Keratinocyte (primary cell): ENCODE measurements at regions not wholly inside any gene's neighbourhood (a gene's known extent, or its start where the extent isn't known, plus 50 kb on each side); places are given as distances from the start of the nearest gene placed in this dataset.

ENCODE experiments used
- DNase-seq: peaks from one replicate; pipeline ENCODE4 v3.0.0-alpha.2; 2011; ENCODE audit warnings: low read depth, missing footprints, low spot score
- FAIRE-seq: peaks from 2 replicates; lab custom pipeline; 2011; peaks lifted over from hg19 to GRCh38; lab: Jason Lieb, UNC
- H2AFZ ChIP-seq: 2 replicates; pipeline ENCODE4 v1.6.0; 2012; ENCODE audit warnings: low read length, control low read depth, inconsistent platforms; ENCODE audit not compliant: control insufficient read depth
- H3K27ac ChIP-seq: 2 replicates; pipeline ENCODE4 v1.5.1; 2011; ENCODE audit warnings: low read length; ENCODE audit not compliant: control insufficient read depth, insufficient read depth
- H3K27me3 ChIP-seq: 3 replicates; pipeline ENCODE4 v1.6.0; 2011; ENCODE audit warnings: low read length; ENCODE audit not compliant: control insufficient read depth, insufficient read depth; ENCODE audit errors: extremely low read depth
- H3K36me3 ChIP-seq, 2 experiments: 2 replicates in 1 of 2; 3 replicates in 1 of 2; pipeline ENCODE4 v1.5.1; 2011; ENCODE audit warnings: low read length in 2 of 2, mild to moderate bottlenecking in 1 of 2; ENCODE audit not compliant: control insufficient read depth in 2 of 2, insufficient read depth in 2 of 2; ENCODE audit errors: extremely low read depth in 1 of 2
- H3K4me1 ChIP-seq: 3 replicates; pipeline ENCODE4 v1.5.1; 2011; ENCODE audit warnings: low read length; ENCODE audit not compliant: control insufficient read depth, insufficient read depth; ENCODE audit errors: extremely low read depth
- H3K4me2 ChIP-seq: 3 replicates; pipeline ENCODE4 v1.6.0; 2011; ENCODE audit warnings: low read depth, low read length; ENCODE audit not compliant: control insufficient read depth, insufficient read depth; ENCODE audit errors: extremely low read depth
- H3K4me3 ChIP-seq, 3 experiments: fragments of 200-600 bp in 1 of 3; sonication (generic) in 1 of 3; 2 replicates in 2 of 3; 3 replicates in 1 of 3; pipeline ENCODE4 v1.5.1; 2011 to 2016; ENCODE audit warnings: low read length in 3 of 3, mild to moderate bottlenecking in 3 of 3, control low read depth in 2 of 3, inconsistent platforms in 1 of 3, low read depth in 1 of 3, mixed read lengths in 1 of 3, mixed run types in 1 of 3, moderate library complexity in 1 of 3; ENCODE audit not compliant: control insufficient read depth in 2 of 3, insufficient read depth in 2 of 3; ENCODE audit errors: extremely low read depth in 1 of 3
- H3K79me2 ChIP-seq: 2 replicates; pipeline ENCODE4 v1.6.0; 2012; ENCODE audit warnings: low read length; ENCODE audit not compliant: control insufficient read depth, insufficient read depth
- H3K9ac ChIP-seq: 3 replicates; pipeline ENCODE4 v1.6.0; 2011; ENCODE audit warnings: low read length; ENCODE audit not compliant: control insufficient read depth, insufficient read depth; ENCODE audit errors: extremely low read depth
- H3K9me1 ChIP-seq: 3 replicates; pipeline ENCODE4 v1.6.0; 2011; ENCODE audit warnings: low read length; ENCODE audit not compliant: control insufficient read depth, insufficient read depth; ENCODE audit errors: extremely low read depth
- H3K9me3 ChIP-seq: 2 replicates; pipeline ENCODE4 v1.5.1; 2012; ENCODE audit warnings: low read depth, low read length; ENCODE audit not compliant: control insufficient read depth
- H4K20me1 ChIP-seq: 3 replicates; pipeline ENCODE4 v1.6.0; 2011; ENCODE audit warnings: low read length; ENCODE audit not compliant: control insufficient read depth, insufficient read depth; ENCODE audit errors: extremely low read depth
- CTCF ChIP-seq, 3 experiments: IDR thresholded peaks in 1 of 3; conservative IDR thresholded peaks in 1 of 3; optimal IDR thresholded peaks in 1 of 3; 2 replicates in 2 of 3; 3 replicates in 1 of 3; pipeline versions ENCODE3 to v1.5.1; 2011; ENCODE audit warnings: low read length in 3 of 3, mild to moderate bottlenecking in 3 of 3, moderate library complexity in 2 of 3, control low read depth in 1 of 3, inconsistent platforms in 1 of 3; ENCODE audit not compliant: insufficient read depth in 2 of 3; ENCODE audit errors: extremely low read depth in 1 of 3
- EZH2 ChIP-seq: IDR thresholded peaks from one replicate; pipeline ENCODE4 v1.6.1; 2012; ENCODE audit warnings: inconsistent platforms, mild to moderate bottlenecking, low read length, moderate library complexity
- dilution Hi-C: fragments of 300-500 bp; cut with MboI; formaldehyde crosslinking; loops from one replicate; pipeline ENCODE4 v1.7.0; 2020; ENCODE audit warnings: low sequenced_read_pairs; ENCODE audit not compliant: extremely low pct_ligation_motif_present

GRCh38 chr19:28607066-28607583, 605.8 kb downstream of the UQCRFS1 start:
- H3K27me3 ChIP-seq: no peaks in the 10 kb centered on the region

GRCh38 chr19:28606269-28607032, 606.5 kb downstream of the UQCRFS1 start:
- H3K4me3 ChIP-seq: no peak overlapping the region
- no peaks in the 10 kb centered on the region for H3K79me2 ChIP-seq
- no peaks in the 10 kb centered on the region for H3K4me1 ChIP-seq
- H3K9ac ChIP-seq: no peak overlapping the region
- TF ChIP-seq EZH2 (no peak), CTCF (optimal IDR thresholded peaks at IDR 0.05 in 1 of 3, IDR thresholded peaks at IDR 0.05 in 1 of 3, conservative IDR thresholded peaks at IDR 0.05 in 1 of 3; ENCODE audit: extremely low read depth in 1 of 3, insufficient read depth in 2 of 3, low read length in 3 of 3) (no peak)
- H3K9me1 ChIP-seq: no peaks in the 10 kb centered on the region
- no peaks in the 10 kb centered on the region for H3K36me3 ChIP-seq
- no peaks in the 10 kb centered on the region for H3K27me3 ChIP-seq
- no peak overlapping the region for H3K4me2 ChIP-seq
- dilution Hi-C loops: no loop called here
- DNase-seq: no peak
- FAIRE-seq: no peak
- H3K27ac ChIP-seq: no peak overlapping the region
- no peaks in the 10 kb centered on the region for H4K20me1 ChIP-seq
- H2AFZ ChIP-seq: no peak overlapping the region
- peaks cover 2% of the 10 kb centered on the region for H3K9me3 ChIP-seq

More at GRCh38 chr19:28607066-28607583, 605.8 kb downstream of the UQCRFS1 start:
- no peaks in the 10 kb centered on the region for H3K36me3 ChIP-seq
- no peak overlapping the region for H3K4me3 ChIP-seq
- dilution Hi-C loops: no loop called here
- TF ChIP-seq CTCF (optimal IDR thresholded peaks at IDR 0.05 in 1 of 3, IDR thresholded peaks at IDR 0.05 in 1 of 3, conservative IDR thresholded peaks at IDR 0.05 in 1 of 3; ENCODE audit: extremely low read depth in 1 of 3, insufficient read depth in 2 of 3, low read length in 3 of 3): no peak
- TF ChIP-seq EZH2: no peak
- no peaks in the 10 kb centered on the region for H3K9me1 ChIP-seq
- FAIRE-seq: no peak
- H3K79me2 ChIP-seq: no peaks in the 10 kb centered on the region
- no peaks in the 10 kb centered on the region for H4K20me1 ChIP-seq
- H3K4me1 ChIP-seq: no peaks in the 10 kb centered on the region
- no peak overlapping the region for H3K4me2 ChIP-seq
- H3K9ac ChIP-seq: no peak overlapping the region
- DNase-seq: no peak
- no peak overlapping the region for H3K27ac ChIP-seq
- no peak overlapping the region for H2AFZ ChIP-seq
- peaks cover 2% of the 10 kb centered on the region for H3K9me3 ChIP-seq
